ENCODE measurements at regions not wholly inside any gene's neighbourhood (a gene's known extent, or its start where the extent isn't known, plus 50 kb on each side); places are given as distances from the start of the nearest gene placed in this dataset.

DNA sequence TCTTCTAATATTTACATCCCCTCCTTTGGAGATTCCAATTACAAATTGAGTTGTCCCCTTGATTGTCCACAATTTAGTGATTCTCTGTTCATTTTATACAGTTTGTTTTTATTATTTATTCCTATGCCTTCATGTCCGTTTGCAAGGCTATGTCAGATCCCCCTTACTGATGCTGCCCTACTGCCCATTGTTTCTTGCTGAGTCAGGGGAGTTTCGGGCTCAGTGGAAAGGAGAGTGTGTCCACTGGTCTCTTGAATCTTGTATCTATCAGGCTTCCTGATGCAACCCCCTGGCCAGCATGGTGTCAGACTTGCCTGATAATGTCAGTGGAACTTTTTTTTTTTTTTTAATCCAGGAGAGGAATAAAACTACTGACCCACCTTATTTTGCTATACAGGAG is 384.4 kb downstream of the CDC14C start (continued):
- no peak for TF ChIP-seq ZNF462 (CRISPR knock-in tag; IDR thresholded peaks at IDR 0.05)
- no peak for TF ChIP-seq ZNF114 (CRISPR knock-in tag; IDR thresholded peaks at IDR 0.05)
- no peak for TF ChIP-seq POLR2AphosphoS5 (IDR thresholded peaks at IDR 0.05; ENCODE audit: low read depth)
- no peak for TF ChIP-seq JUNB (IDR thresholded peaks at IDR 0.05; ENCODE audit: unreplicated experiment)
- no peak for TF ChIP-seq NANOG (IDR thresholded peaks at IDR 0.05; ENCODE audit: borderline replicate concordance)

- no peaks in the 10 kb centered on the region for H3K36me3 Mint-ChIP-seq (ENCODE audit: low read depth)
- H3K9me3 Mint-ChIP-seq = no peaks in the 10 kb centered on the region
- no peak for TF ChIP-seq EZH2phosphoT487 (IDR thresholded peaks at IDR 0.05; ENCODE audit: unreplicated experiment)
- TF ChIP-seq, protein P1, sequence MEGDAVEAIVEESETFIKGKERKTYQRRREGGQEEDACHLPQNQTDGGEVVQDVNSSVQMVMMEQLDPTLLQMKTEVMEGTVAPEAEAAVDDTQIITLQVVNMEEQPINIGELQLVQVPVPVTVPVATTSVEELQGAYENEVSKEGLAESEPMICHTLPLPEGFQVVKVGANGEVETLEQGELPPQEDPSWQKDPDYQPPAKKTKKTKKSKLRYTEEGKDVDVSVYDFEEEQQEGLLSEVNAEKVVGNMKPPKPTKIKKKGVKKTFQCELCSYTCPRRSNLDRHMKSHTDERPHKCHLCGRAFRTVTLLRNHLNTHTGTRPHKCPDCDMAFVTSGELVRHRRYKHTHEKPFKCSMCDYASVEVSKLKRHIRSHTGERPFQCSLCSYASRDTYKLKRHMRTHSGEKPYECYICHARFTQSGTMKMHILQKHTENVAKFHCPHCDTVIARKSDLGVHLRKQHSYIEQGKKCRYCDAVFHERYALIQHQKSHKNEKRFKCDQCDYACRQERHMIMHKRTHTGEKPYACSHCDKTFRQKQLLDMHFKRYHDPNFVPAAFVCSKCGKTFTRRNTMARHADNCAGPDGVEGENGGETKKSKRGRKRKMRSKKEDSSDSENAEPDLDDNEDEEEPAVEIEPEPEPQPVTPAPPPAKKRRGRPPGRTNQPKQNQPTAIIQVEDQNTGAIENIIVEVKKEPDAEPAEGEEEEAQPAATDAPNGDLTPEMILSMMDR (conservative IDR thresholded peaks at IDR 0.05; ENCODE audit: low read depth in 2 of 2) = no peak
- TF ChIP-seq NANOG (IDR thresholded peaks at IDR 0.05; ENCODE audit: borderline replicate concordance) = no peak
- no peak for TF ChIP-seq ZNF462 (CRISPR knock-in tag; IDR thresholded peaks at IDR 0.05)
- no peak for TF ChIP-seq STAT1 (IDR thresholded peaks at IDR 0.05; ENCODE audit: unreplicated experiment)
- TF ChIP-seq CREB1 (CRISPR knock-in tag; IDR thresholded peaks at IDR 0.05; ENCODE audit: low read depth) = no peak
These were observed 395.7 kb downstream of the CDC14C start for GRCh38 chr7:49320083-49320482.

More at GRCh38 chr7:49320083-49320482, 395.7 kb downstream of the CDC14C start:
- no peak overlapping the region for H3K4me2 ChIP-seq
- Mint-ChIP-seq H3K27me3 (ENCODE audit: insufficient read depth, low read depth, poor library complexity) (no peaks in the 10 kb centered on the region), H3K4me3 (no peak overlapping the region), H3K4me1 (peaks cover 3% of the 10 kb centered on the region; the same call in 1 of the 3 replicates), H3K27ac (no peak overlapping the region)
- no peaks in the 10 kb centered on the region for H3F3A ChIP-seq (replicated peaks; ENCODE audit: low read depth)
- no peak overlapping the region for H3K27ac ChIP-seq (ENCODE audit: low read depth)
- no peaks in the 10 kb centered on the region for H3K36me3 ChIP-seq (ENCODE audit: insufficient read depth)
- H2AFZ ChIP-seq = no peak overlapping the region
- H3K9me2 ChIP-seq (ENCODE audit: insufficient read depth) = no peaks in the 10 kb centered on the region
- ATAC-seq (no peak), DNase-seq (ENCODE audit: low spot score) (no peak)
- H3K4me3 ChIP-seq = no peak overlapping the region
- no peaks in the 10 kb centered on the region for H3K79me2 ChIP-seq (replicated peaks; ENCODE audit: insufficient read depth)
- no peaks in the 10 kb centered on the region for H4K20me1 ChIP-seq (replicated peaks; ENCODE audit: insufficient read depth)
- no peaks in the 10 kb centered on the region for H3K4me1 ChIP-seq (ENCODE audit: insufficient read depth)
- no peaks in the 10 kb centered on the region for H3K27me3 ChIP-seq (ENCODE audit: insufficient read depth)

Data from GM23338 (cell line).